ENCODE measurements at regions not wholly inside any gene's neighbourhood (a gene's known extent, or its start where the extent isn't known, plus 50 kb on each side); places are given as distances from the start of the nearest gene placed in this dataset.
A peak's percentile ranks its signal among the peaks of the same experiment; 100 is the strongest.

- Mint-ChIP-seq H3K27ac (no peak overlapping the region), H3K9me3 (no peaks in the 10 kb centered on the region), H3K4me1 (ENCODE audit: low read depth) (peaks cover 53% of the 10 kb centered on the region), H3K27me3 (ENCODE audit: insufficient read depth) (no peaks in the 10 kb centered on the region), H3K36me3 (ENCODE audit: low read depth) (peaks cover 5% of the 10 kb centered on the region; the same call in 1 of the 2 replicates), H3K4me3 (no peak overlapping the region)
- no peak for TF ChIP-seq CTCF (IDR thresholded peaks at IDR 0.05)
- no peak for DNase-seq
Observed at GRCh38 chr12:89994911-89995310, 286.3 kb upstream of the ATP2B1 start.

GRCh38 chr12:89993632-89994031, 285.0 kb upstream of the ATP2B1 start:
- Mint-ChIP-seq H3K27me3 (ENCODE audit: insufficient read depth) (no peaks in the 10 kb centered on the region), H3K4me1 (ENCODE audit: low read depth) (peaks cover 41% of the 10 kb centered on the region), H3K9me3 (no peaks in the 10 kb centered on the region), H3K4me3 (no peak overlapping the region), H3K27ac (no peak overlapping the region), H3K36me3 (ENCODE audit: low read depth) (peaks cover 5% of the 10 kb centered on the region; the same call in 1 of the 2 replicates)
- no peak for DNase-seq
- TF ChIP-seq CTCF (IDR thresholded peaks at IDR 0.05), result no peak

GRCh38 chr12:89992668-89993451, 284.2 kb upstream of the ATP2B1 start:
- Mint-ChIP-seq H3K9me3 (no peaks in the 10 kb centered on the region), H3K4me3 (no peak overlapping the region), H3K4me1 (ENCODE audit: low read depth) (peaks cover 46% of the 10 kb centered on the region), H3K27ac (no peak overlapping the region), H3K36me3 (ENCODE audit: low read depth) (peaks cover 5% of the 10 kb centered on the region; the same call in 1 of the 2 replicates), H3K27me3 (ENCODE audit: insufficient read depth) (no peaks in the 10 kb centered on the region)
- no peak for DNase-seq
- no peak for TF ChIP-seq CTCF (IDR thresholded peaks at IDR 0.05)

GRCh38 chr12:89991807-89992590, 283.4 kb upstream of the ATP2B1 start:
- no peak for TF ChIP-seq CTCF (IDR thresholded peaks at IDR 0.05)
- Mint-ChIP-seq H3K4me3 (no peak overlapping the region), H3K9me3 (no peaks in the 10 kb centered on the region), H3K27ac (no peak overlapping the region), H3K27me3 (ENCODE audit: insufficient read depth) (no peaks in the 10 kb centered on the region), H3K4me1 (ENCODE audit: low read depth) (peaks cover 49% of the 10 kb centered on the region), H3K36me3 (ENCODE audit: low read depth) (peaks cover 5% of the 10 kb centered on the region; the same call in 1 of the 2 replicates)
- no peak for DNase-seq

GRCh38 chr12:89988188-89988915, 279.7 kb upstream of the ATP2B1 start:
- no peak for TF ChIP-seq CTCF (IDR thresholded peaks at IDR 0.05)
- peaks cover 23% of the 10 kb centered on the region for H3K4me1 Mint-ChIP-seq (ENCODE audit: low read depth)
- no peak overlapping the region for H3K4me3 Mint-ChIP-seq
- H3K36me3 Mint-ChIP-seq (ENCODE audit: low read depth), result no peaks in the 10 kb centered on the region
- H3K27ac Mint-ChIP-seq, result no peak overlapping the region
- DNase-seq, result peak; percentile 28
- no peaks in the 10 kb centered on the region for H3K9me3 Mint-ChIP-seq
- H3K27me3 Mint-ChIP-seq (ENCODE audit: insufficient read depth), result no peaks in the 10 kb centered on the region
